B cell (primary cell): ENCODE measurements at regions not wholly inside any gene's neighbourhood (a gene's known extent, or its start where the extent isn't known, plus 50 kb on each side); places are given as distances from the start of the nearest gene placed in this dataset.

ENCODE experiments used
- EZH2 ChIP-seq: IDR thresholded peaks from 2 replicates; pipeline ENCODE4 v1.6.1; 2012; ENCODE audit warnings: borderline replicate concordance, low read depth, mild to moderate bottlenecking, moderate library complexity, low read length; ENCODE audit not compliant: insufficient read depth, poor library complexity, severe bottlenecking
- TF ChIP-seq, protein P1 (sequence below): fragments of 200-600 bp; IDR thresholded peaks from one replicate; pipeline ENCODE4 v1.8.0; 2022; ENCODE audit warnings: antibody characterized with exemption, mild to moderate bottlenecking

DNA sequence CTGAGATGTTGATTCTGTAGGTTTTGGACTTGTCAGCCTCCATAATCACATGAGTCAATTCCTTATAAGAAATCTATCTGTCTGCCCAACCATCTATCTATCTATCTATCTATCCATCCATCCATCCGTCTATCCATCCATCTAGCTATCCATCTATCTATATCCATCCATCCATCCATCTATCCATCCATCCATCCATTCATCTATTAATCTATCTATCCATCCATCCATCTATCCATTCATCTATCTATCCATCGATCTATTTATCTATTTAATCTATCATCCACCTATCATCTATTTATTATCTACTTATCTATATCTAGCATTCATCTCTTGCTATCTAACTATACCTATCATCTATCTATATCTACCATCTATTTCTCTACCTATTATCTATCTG is 357.2 kb upstream of the ZNF507 start:
- TF ChIP-seq, protein P1, sequence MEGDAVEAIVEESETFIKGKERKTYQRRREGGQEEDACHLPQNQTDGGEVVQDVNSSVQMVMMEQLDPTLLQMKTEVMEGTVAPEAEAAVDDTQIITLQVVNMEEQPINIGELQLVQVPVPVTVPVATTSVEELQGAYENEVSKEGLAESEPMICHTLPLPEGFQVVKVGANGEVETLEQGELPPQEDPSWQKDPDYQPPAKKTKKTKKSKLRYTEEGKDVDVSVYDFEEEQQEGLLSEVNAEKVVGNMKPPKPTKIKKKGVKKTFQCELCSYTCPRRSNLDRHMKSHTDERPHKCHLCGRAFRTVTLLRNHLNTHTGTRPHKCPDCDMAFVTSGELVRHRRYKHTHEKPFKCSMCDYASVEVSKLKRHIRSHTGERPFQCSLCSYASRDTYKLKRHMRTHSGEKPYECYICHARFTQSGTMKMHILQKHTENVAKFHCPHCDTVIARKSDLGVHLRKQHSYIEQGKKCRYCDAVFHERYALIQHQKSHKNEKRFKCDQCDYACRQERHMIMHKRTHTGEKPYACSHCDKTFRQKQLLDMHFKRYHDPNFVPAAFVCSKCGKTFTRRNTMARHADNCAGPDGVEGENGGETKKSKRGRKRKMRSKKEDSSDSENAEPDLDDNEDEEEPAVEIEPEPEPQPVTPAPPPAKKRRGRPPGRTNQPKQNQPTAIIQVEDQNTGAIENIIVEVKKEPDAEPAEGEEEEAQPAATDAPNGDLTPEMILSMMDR, result no peak
- TF ChIP-seq EZH2, result no peak
